ENCODE measurements at regions not wholly inside any gene's neighbourhood (a gene's known extent, or its start where the extent isn't known, plus 50 kb on each side); places are given as distances from the start of the nearest gene placed in this dataset.

GRCh38 chr19:23565256-23565655, 121.8 kb downstream of the ZNF675 start:
- peaks cover 23% of the 10 kb centered on the region for H3K9me3 ChIP-seq (ENCODE audit: insufficient read depth, low read depth, low read length)
- DNase-seq (ENCODE audit: low read depth) (no peak), FAIRE-seq (no peak)
- no peak overlapping the region for H3K9ac ChIP-seq (ENCODE audit: low read length)
- H3K4me3 ChIP-seq (ENCODE audit: insufficient read depth, low read depth, low read length) = no peak overlapping the region
- no peak overlapping the region for H3K4me2 ChIP-seq (ENCODE audit: low read length)
- no peaks in the 10 kb centered on the region for H3K27me3 ChIP-seq (ENCODE audit: insufficient read depth, low read length)
- Mint-ChIP-seq H3K27ac (ENCODE audit: unreplicated experiment) (no peak overlapping the region), H3K4me1 (ENCODE audit: low read depth, unreplicated experiment) (no peaks in the 10 kb centered on the region), H3K27me3 (ENCODE audit: low read depth, unreplicated experiment) (no peaks in the 10 kb centered on the region), H3K4me3 (ENCODE audit: unreplicated experiment) (no peak overlapping the region), H3K9me3 (ENCODE audit: unreplicated experiment) (peaks cover 37% of the 10 kb centered on the region), H3K36me3 (ENCODE audit: low read depth, unreplicated experiment) (no peaks in the 10 kb centered on the region)
- no peaks in the 10 kb centered on the region for H3K79me2 ChIP-seq (ENCODE audit: insufficient read depth, low read length)
- no peak overlapping the region for H3K27ac ChIP-seq (ENCODE audit: low read depth, low read length)
- TF ChIP-seq EZH2 (IDR thresholded peaks at IDR 0.05; ENCODE audit: insufficient read depth, low read length) (no peak), CTCF (IDR thresholded peaks at IDR 0.05; ENCODE audit: insufficient read depth, low read depth, low read length) (no peak)
- no peaks in the 10 kb centered on the region for H4K20me1 ChIP-seq (ENCODE audit: insufficient read depth, low read length)
- H2AFZ ChIP-seq (ENCODE audit: low read depth, low read length) = no peak overlapping the region
- no peaks in the 10 kb centered on the region for H3K4me1 ChIP-seq (ENCODE audit: insufficient read depth, low read length)
- H3K36me3 ChIP-seq (ENCODE audit: insufficient read depth, low read length) = no peaks in the 10 kb centered on the region

GRCh38 chr19:23563326-23563725, 123.7 kb downstream of the ZNF675 start:
- peaks cover 36% of the 10 kb centered on the region for H3K9me3 Mint-ChIP-seq (ENCODE audit: unreplicated experiment)
- FAIRE-seq = no peak
- peaks cover 30% of the 10 kb centered on the region for H3K9me3 ChIP-seq (ENCODE audit: insufficient read depth, low read depth, low read length)

More at GRCh38 chr19:23563326-23563725, 123.7 kb downstream of the ZNF675 start:
- Histone ChIP-seq H3K27me3 (ENCODE audit: insufficient read depth, low read length) (no peaks in the 10 kb centered on the region), H3K9ac (ENCODE audit: low read length) (no peak overlapping the region), H4K20me1 (ENCODE audit: insufficient read depth, low read length) (no peaks in the 10 kb centered on the region), H3K4me3 (ENCODE audit: insufficient read depth, low read depth, low read length) (no peak overlapping the region), H3K4me2 (ENCODE audit: low read length) (no peak overlapping the region), H3K27ac (ENCODE audit: low read depth, low read length) (no peak overlapping the region), H3K36me3 (ENCODE audit: insufficient read depth, low read length) (no peaks in the 10 kb centered on the region), H2AFZ (ENCODE audit: low read depth, low read length) (no peak overlapping the region), H3K4me1 (ENCODE audit: insufficient read depth, low read length) (no peaks in the 10 kb centered on the region), H3K79me2 (ENCODE audit: insufficient read depth, low read length) (no peaks in the 10 kb centered on the region)
- Mint-ChIP-seq H3K36me3 (ENCODE audit: low read depth, unreplicated experiment) (no peaks in the 10 kb centered on the region), H3K27me3 (ENCODE audit: low read depth, unreplicated experiment) (no peaks in the 10 kb centered on the region), H3K4me1 (ENCODE audit: low read depth, unreplicated experiment) (no peaks in the 10 kb centered on the region), H3K27ac (ENCODE audit: unreplicated experiment) (no peak overlapping the region), H3K4me3 (ENCODE audit: unreplicated experiment) (no peak overlapping the region)
- TF ChIP-seq EZH2 (IDR thresholded peaks at IDR 0.05; ENCODE audit: insufficient read depth, low read length) (no peak), CTCF (IDR thresholded peaks at IDR 0.05; ENCODE audit: insufficient read depth, low read depth, low read length) (no peak)
- DNase-seq (ENCODE audit: low read depth) = no peak

Measured in astrocyte (in vitro differentiated cells and primary cell).